SK-MEL-5 (cell line): ENCODE measurements at regions not wholly inside any gene's neighbourhood (a gene's known extent, or its start where the extent isn't known, plus 50 kb on each side); places are given as distances from the start of the nearest gene placed in this dataset.

Experiments
- DNase-seq: peaks from one replicate; pipeline ENCODE4 v3.0.0-alpha.2; 2016; ENCODE audit warnings: low read depth, low spot score
- in situ Hi-C: cut with HindIII; loops from 2 replicates; pipeline ENCODE4 v1.10.0; 2016; ENCODE audit warnings: low sequenced_read_pairs, high pct_unique_total_duplicates, low pct_unique_long_range_greater_than_20kb

GRCh38 chr9:106526716-106527204 is 336.2 kb upstream of the ZNF462 start:
- in situ Hi-C loops, result no loop called here
- DNase-seq, result no peak

DNA sequence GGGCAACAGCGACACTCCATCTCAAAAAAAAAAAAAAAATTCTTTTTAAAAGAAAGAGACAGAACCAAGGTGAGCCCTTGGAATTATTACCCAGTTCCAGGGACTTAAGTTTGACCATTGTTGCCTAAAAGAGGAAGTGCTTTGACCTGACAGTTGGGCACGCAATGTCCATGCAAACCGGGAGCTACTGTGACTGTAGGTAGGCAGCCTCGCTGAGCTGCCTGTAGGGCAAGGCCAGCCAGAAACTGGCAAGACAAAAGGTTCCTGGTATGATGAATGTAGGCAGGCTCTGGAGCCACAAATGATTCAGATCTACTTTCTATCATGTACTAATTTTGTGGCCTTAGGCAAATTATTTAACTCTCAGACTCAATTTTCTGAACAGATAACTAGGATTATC is 334.8 kb upstream of the ZNF462 start:
- DNase-seq, result no peak
- in situ Hi-C loops, result no loop called here

DNA sequence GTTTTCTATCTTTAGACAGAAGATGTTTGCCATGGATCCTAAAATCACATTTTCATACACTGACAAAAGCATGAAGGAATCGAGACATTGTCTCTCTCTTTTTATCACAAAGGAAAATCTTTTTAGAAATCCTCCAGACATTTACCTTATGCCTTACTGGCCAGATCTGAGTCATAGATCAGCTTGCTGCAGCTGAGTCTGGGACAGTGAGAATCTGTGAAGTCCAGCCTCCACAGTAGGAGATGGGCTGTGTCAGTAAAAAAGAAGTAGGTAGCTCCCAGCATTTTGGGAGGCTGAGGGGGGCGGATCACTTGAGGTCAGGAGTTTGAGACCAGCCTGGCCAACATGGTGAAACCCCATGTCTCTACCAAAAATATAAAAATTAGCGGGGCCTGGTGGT is 333.4 kb upstream of the ZNF462 start:
- in situ Hi-C loops, result no loop called here
- no peak for DNase-seq

- no peak for DNase-seq
- in situ Hi-C loops, result no loop called here
Observed at GRCh38 chr9:106531491-106531890, 331.5 kb upstream of the ZNF462 start.

DNA sequence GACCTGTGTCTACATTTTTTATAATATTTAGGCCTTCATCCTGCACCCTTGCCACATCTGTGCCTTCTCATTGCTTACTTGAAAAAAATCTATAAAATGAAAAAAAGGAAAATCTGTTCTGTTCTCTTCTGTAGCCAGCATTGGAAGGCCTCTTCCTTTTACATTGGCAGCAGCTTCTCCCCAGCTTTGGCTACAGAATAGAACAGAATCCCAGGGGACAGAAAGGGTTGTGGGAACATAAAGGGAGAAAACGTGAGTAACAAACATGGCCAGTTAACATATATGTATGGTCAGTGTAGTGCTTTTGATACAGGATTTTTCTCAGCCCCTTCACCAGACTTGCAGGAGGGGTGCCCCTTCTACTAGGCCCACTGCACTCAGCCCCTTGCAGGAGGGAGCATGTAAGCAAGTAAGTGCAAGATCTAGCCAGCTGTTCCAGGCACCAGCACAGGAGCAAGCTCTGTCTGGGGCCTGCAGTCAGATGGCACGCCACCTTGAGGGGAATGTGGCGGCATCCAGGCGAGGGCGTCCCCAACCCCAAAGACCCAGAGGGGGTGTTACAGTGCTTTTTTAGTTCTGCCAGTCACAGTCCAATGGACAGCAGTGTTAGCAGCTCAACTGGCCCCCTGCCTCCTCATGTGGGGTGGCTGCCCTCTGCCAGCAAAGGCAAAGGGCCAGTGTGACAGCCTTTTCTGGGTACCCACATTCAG is 330.5 kb upstream of the ZNF462 start:
- in situ Hi-C loops, result no loop called here
- no peak for DNase-seq

GRCh38 chr9:106534800-106535199 is 328.2 kb upstream of the ZNF462 start:
- in situ Hi-C loops, result no loop called here
- no peak for DNase-seq

DNA sequence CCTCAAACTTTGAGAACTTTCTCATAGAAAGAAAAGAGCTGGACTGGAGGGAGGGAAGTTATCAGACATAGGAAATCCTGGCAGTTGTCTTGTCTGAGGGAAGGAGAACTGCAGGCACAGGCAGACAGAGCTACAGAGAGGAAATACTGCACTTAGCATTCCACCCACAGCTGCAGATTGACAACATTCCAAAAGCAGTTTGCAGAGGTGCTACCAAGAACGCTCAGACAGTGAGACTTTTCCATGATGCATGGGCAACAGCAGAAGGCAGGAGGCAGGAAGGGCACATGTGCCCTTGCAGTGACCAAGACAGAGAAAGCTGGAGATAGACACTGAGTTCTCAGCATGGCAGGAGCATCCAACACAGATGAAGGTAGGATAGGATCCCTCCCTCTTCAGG is 327.5 kb upstream of the ZNF462 start:
- DNase-seq, result no peak
- in situ Hi-C loops, result no loop called here

DNA sequence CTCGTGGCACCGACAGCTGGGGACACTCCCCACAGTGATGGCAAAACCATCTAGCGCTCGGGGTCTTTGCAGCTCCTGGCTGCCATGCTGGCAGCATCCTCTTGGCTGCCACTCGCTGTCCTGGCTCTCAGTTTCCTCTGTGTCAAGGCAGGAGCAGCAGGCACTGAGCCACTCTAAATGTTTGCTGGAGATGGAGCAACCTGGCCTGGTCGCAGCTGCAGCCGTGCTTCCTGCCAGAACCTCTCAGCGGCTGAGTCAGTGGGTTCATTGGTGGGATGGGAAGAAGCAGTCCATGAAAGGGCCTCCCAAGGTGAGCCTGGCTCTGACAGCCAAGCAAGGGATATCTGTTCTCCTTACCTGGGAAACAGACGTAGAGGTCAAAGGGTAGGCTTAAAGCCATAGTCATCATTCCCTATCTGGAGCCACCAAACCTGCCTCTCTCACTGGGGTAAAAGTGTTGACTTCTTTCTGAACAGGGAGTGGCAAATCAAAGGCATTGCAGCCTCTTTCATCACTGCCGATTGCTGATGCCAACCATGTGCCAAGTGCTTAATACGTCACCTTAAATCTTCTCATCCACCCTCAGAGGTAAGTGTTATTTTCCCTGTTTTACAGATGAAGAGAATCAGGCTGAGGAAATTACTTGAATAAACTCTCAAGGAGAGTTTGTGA is 304.8 kb upstream of the ZNF462 start:
- DNase-seq, result no peak

GRCh38 chr9:106560540-106560939 is 302.4 kb upstream of the ZNF462 start:
- in situ Hi-C loops, result no loop called here
- DNase-seq, result no peak

More for the DNA sequence above, 304.8 kb upstream of the ZNF462 start:
- in situ Hi-C loops, result no loop called here

GRCh38 chr9:106575823-106576222 is 287.1 kb upstream of the ZNF462 start:
- in situ Hi-C loops, result no loop called here
- peak; percentile 66 for DNase-seq

DNA sequence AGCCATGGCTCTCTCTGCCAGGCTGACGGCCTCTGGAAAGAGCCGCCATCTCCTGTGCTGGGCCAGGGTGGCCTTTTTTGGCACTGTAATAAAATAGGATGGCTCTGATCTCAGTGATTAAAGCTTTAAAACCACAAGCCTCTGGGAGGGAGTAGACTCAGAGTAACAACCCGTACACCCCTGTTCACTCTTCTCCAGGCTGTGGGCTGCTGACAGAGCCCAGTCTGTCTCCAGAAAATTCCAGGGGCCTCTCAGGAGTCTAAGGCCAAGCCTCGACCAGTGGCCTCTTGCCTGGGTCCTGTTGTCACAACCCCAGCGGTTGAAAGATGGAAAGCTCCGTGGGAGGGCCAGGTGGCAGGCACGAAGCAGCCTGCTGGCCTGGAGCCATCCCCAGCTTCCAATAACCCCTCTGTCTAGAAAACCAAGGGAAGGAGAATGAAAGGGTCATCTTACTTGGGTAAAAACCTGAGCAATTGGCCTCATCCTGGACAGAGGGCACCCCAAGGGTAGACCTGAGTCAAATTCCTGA is 286.7 kb upstream of the ZNF462 start:
- no peak for DNase-seq
- in situ Hi-C loops, result no loop called here

DNA sequence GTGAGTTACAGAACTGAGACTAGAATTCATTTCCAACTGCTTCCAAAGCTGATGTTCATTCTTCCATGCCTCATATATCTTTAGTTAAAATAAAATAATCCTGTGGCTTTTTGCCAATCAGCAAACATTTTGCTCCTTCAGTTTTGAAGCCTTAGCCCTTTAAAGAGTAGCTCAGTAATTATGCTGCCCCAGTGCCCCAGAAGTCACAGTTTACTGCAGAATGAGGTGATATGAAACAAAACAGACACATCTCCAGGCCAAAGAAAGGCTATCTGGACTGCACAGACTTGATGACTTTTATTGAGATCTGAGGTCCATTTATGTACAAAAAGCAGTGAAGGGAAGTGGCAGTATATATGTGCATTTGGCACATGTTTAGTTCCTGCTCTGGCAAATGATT is 285.8 kb upstream of the ZNF462 start:
- in situ Hi-C loops, result no loop called here
- no peak for DNase-seq

- in situ Hi-C loops, result no loop called here
- no peak for DNase-seq
Observed at GRCh38 chr9:106580546-106580945, 282.4 kb upstream of the ZNF462 start.

GRCh38 chr9:106581973-106582372 is 281.0 kb upstream of the ZNF462 start:
- in situ Hi-C loops, result no loop called here
- no peak for DNase-seq

DNA sequence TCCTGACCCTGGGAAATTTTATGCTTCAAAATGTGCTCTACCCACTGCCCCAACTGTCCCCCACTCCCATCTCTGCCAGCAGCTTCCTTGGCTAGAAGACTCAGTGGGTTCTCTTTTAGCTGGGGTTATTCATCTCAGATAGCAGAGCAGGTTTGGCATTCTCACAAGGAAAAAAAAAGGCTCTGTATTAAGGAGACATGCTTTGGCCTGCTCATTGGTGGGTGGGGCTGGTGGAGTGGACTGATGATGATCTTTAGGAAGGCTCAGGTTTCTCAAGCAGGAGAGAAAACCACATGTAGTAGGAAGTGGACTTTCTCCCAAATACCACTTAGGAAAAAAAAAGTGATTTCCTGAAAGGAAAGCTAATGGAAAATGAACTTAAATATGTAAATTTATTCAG is 279.2 kb upstream of the ZNF462 start:
- no peak for DNase-seq
- in situ Hi-C loops, result no loop called here

GRCh38 chr9:106587042-106587441 is 275.9 kb upstream of the ZNF462 start:
- in situ Hi-C loops, result no loop called here
- no peak for DNase-seq

DNA sequence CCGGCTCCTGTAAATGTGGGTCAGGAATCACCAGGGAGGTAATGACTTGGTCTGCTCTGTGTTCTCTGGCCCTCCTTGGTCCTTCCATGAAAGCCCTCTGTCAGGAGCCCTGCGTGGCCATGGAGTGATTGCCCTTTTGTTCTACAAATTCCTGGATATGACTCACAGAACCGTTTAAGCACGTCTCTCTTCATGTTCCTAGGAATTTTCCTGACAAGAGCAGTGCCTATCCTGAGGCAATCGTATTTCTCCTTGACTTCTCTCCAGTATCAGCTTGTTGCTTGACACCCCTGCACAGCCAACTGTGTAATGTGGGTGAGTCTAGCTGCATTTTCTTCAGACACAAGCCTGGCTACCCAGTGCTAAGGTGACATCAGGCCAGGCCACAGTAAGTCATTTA is 274.3 kb upstream of the ZNF462 start:
- in situ Hi-C loops, result no loop called here
- peak; percentile 51 for DNase-seq

GRCh38 chr9:106590759-106591505 is 272.0 kb upstream of the ZNF462 start:
- DNase-seq, result no peak
- in situ Hi-C loops, result no loop called here
